Naive thymus-derived CD8-positive, alpha-beta T cell (primary cell): ENCODE measurements at regions not wholly inside any gene's neighbourhood (a gene's known extent, or its start where the extent isn't known, plus 50 kb on each side); places are given as distances from the start of the nearest gene placed in this dataset.
A peak's percentile ranks its signal among the peaks of the same experiment; 100 is the strongest.
"Not testable (repeated sequence)": the region's sequence is repeated elsewhere in the genome, so short reads cannot be mapped to it uniquely, and the experiment has no call there.

Experiments used
- ATAC-seq, 2 donors: fragments of 150-1000 bp; cut with Tn5 transposase in 1 of 2; sonication (Bioruptor Pico), chemical (Tn5 transposase) in 1 of 2; 1 replicate in 1 of 2; 2 replicates in 1 of 2; pipeline ENCODE4 v1.10.0; 2021; ENCODE audit warnings: mild to moderate bottlenecking in 2 of 2, moderate library complexity in 2 of 2
- POLR2A ChIA-PET: fragments of 350-600 bp; sonication (Branson Sonifier 250); formaldehyde crosslinking; loops from one replicate; lab custom pipeline; 2021; ENCODE audit warnings: antibody characterized with exemption; lab: Charles Lee
- DNase-seq, 10 donors: peaks; one replicate each; pipeline versions ENCODE4 v3.0.0 to v3.0.0-alpha.2; 2020 to 2022
- H3K27ac Mint-ChIP-seq, 10 donors: one replicate each; pipeline ENCODE4 v1.8.0; 2020 to 2022; ENCODE audit warnings: mild to moderate bottlenecking in 10 of 10, mixed read lengths in 10 of 10, moderate library complexity in 4 of 10, inconsistent platforms in 1 of 10
- H3K27me3 Mint-ChIP-seq, 5 donors: one replicate each; pipeline ENCODE4 v1.8.0; 2021 to 2022; ENCODE audit warnings: mixed read lengths in 5 of 5
- H3K36me3 Mint-ChIP-seq, 3 donors: one replicate each; pipeline ENCODE4 v1.8.0; 2020 to 2022; ENCODE audit warnings: mixed read lengths in 3 of 3, mild to moderate bottlenecking in 2 of 3, inconsistent platforms in 1 of 3
- H3K4me1 Mint-ChIP-seq, 4 donors: one replicate each; pipeline ENCODE4 v1.8.0; 2021 to 2022; ENCODE audit warnings: mixed read lengths in 4 of 4
- H3K4me3 Mint-ChIP-seq, 10 donors: one replicate each; pipeline ENCODE4 v1.8.0; 2020 to 2022; ENCODE audit warnings: mild to moderate bottlenecking in 10 of 10, mixed read lengths in 10 of 10, moderate library complexity in 6 of 10, inconsistent platforms in 1 of 10
- H3K9me3 Mint-ChIP-seq, 9 donors: one replicate each; pipeline ENCODE4 v1.8.0; 2020 to 2022; ENCODE audit warnings: mixed read lengths in 9 of 9, mild to moderate bottlenecking in 3 of 9, inconsistent platforms in 1 of 9, moderate library complexity in 1 of 9

DNA sequence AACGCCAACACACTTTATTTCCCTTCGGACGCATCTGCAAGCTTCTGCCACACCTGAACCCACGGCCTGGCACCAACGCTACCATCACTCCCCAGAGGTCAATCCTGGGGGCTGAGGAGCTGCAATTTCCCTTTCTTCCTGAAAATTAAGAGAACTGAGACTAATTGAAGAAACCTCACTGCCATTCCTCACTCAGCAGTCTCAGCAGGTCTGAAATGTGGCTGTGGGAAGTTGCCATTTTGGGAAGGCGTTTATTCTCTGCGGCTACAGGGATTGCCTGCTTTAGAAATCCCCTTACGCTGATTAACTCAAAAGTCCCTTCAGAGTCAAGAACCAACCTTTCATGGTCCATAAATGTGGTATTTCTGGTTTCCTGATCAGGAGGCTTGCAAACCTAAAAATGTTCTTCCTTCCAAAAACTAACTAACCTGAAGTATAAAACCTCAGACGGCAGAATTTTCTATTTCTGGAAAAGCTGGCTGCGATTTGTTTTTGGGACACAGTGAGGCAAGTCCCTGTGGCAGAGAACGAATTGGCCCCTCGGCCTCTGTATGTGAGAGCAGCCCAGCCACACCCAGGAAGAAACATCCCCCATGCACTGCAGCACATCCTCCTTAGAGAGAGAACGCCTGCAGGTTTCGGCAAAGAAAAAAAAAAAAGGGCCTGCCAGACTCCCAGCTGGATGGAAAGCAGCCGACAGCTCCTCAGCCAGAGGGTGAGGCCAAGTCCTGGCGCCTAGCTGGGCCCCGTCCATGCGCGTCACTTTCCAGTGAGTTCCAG, 5404.8 kb upstream of the TPTE start:
- H3K27ac Mint-ChIP-seq, H3K9me3 Mint-ChIP-seq, H3K27me3 Mint-ChIP-seq, DNase-seq, H3K4me1 Mint-ChIP-seq, H3K36me3 Mint-ChIP-seq, H3K4me3 Mint-ChIP-seq, POLR2A ChIA-PET: not testable (repeated sequence)
- peak; percentile 28 to 43 for ATAC-seq

GRCh38 chr21:5117135-5117534, 5404.2 kb upstream of the TPTE start:
- DNase-seq = not testable (repeated sequence)

GRCh38 chr21:5117666-5118295, 5403.6 kb upstream of the TPTE start:
- Mint-ChIP-seq H3K4me3 (peak overlapping the region in 2 of 10 donors; percentile 46 to 48), H3K27ac (peak overlapping the region in 4 of 10 donors; percentile 66 to 91 (median 84))
- H3K4me1 Mint-ChIP-seq, H3K27me3 Mint-ChIP-seq, POLR2A ChIA-PET, H3K36me3 Mint-ChIP-seq, H3K9me3 Mint-ChIP-seq: not testable (repeated sequence)
- peak in 2 of 10 donors; percentile 30 to 60 for DNase-seq
- ATAC-seq = peak; percentile 9 to 31

More at GRCh38 chr21:5117135-5117534, 5404.2 kb upstream of the TPTE start:
- H3K27me3 Mint-ChIP-seq, H3K4me3 Mint-ChIP-seq, H3K4me1 Mint-ChIP-seq, ATAC-seq, POLR2A ChIA-PET, H3K27ac Mint-ChIP-seq, H3K9me3 Mint-ChIP-seq, H3K36me3 Mint-ChIP-seq: not testable (repeated sequence)

DNA sequence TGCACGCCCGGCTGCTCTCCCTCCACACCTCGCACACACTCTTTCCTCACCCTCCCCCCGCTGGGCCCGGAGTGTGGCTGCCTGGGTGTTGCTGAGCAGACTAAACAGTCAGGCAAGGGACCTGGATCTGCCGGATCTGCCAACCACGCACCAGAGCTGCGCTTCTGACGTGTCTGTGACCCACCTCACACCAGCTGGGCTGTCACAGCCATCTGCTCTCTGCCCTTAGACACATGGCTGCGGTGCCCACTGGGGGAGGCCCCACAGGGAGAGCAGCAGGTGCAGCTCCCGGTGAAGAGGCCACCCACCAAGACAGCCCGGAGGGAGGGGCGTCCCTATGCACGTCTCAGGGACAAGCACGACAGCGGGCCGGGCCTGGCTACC, 5403.1 kb upstream of the TPTE start:
- H3K4me1 Mint-ChIP-seq, H3K27me3 Mint-ChIP-seq, H3K36me3 Mint-ChIP-seq, H3K9me3 Mint-ChIP-seq, H3K4me3 Mint-ChIP-seq, POLR2A ChIA-PET, H3K27ac Mint-ChIP-seq: not testable (repeated sequence)
- peak in 9 of 10 donors; percentile 18 to 77 (median 54) for DNase-seq
- peak; percentile 51 to 78 for ATAC-seq

- peak overlapping the region in 1 of 10 donors; percentile 21 for H3K27ac Mint-ChIP-seq
- H3K4me1 Mint-ChIP-seq, ATAC-seq, H3K9me3 Mint-ChIP-seq, H3K36me3 Mint-ChIP-seq, H3K27me3 Mint-ChIP-seq, H3K4me3 Mint-ChIP-seq, POLR2A ChIA-PET: not testable (repeated sequence)
- peak in 1 of 10 donors; percentile 30 for DNase-seq
Observed at GRCh38 chr21:5119179-5119578, 5402.2 kb upstream of the TPTE start.

- POLR2A ChIA-PET, H3K9me3 Mint-ChIP-seq, H3K4me3 Mint-ChIP-seq, H3K36me3 Mint-ChIP-seq, H3K27me3 Mint-ChIP-seq, ATAC-seq, H3K4me1 Mint-ChIP-seq, H3K27ac Mint-ChIP-seq: not testable (repeated sequence)
- peak in 1 of 10 donors; percentile 23 for DNase-seq
Observed at GRCh38 chr21:5121399-5121798, 5400.0 kb upstream of the TPTE start.

GRCh38 chr21:5121849-5122248, 5399.5 kb upstream of the TPTE start:
- peak in 1 of 2 donors; percentile 33 for ATAC-seq
- POLR2A ChIA-PET, H3K4me3 Mint-ChIP-seq, DNase-seq, H3K9me3 Mint-ChIP-seq, H3K27me3 Mint-ChIP-seq, H3K36me3 Mint-ChIP-seq, H3K4me1 Mint-ChIP-seq: not testable (repeated sequence)
- peak overlapping the region in 2 of 10 donors; percentile 76 to 85 for H3K27ac Mint-ChIP-seq

GRCh38 chr21:5123655-5124054, 5397.7 kb upstream of the TPTE start:
- H3K27me3 Mint-ChIP-seq, POLR2A ChIA-PET, H3K4me3 Mint-ChIP-seq, H3K27ac Mint-ChIP-seq, H3K36me3 Mint-ChIP-seq, H3K4me1 Mint-ChIP-seq, H3K9me3 Mint-ChIP-seq: not testable (repeated sequence)
- ATAC-seq = peak; percentile 40 to 42
- peak; percentile 48 to 81 (median 60) for DNase-seq

DNA sequence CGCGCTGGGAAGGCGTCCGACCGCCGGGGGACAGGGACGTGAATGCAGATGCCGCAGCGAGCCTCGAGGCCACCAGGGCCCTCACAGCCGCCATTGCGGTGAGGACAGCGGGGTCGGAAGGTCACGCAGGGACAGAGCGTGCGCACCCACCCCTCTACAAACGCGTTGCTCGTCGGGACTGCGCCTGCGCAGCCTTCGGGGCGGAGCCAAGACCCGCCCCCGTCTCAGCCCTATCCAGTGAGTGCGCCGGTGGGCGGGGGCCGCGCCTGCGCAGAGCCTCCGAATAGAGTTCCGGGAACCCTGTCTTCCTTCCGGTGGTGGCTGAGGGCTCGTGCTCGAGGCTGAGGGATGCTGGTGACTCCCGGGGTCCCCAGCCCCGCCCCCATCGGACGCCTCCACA, 5393.1 kb upstream of the TPTE start:
- peak overlapping the region in 4 of 10 donors; percentile 33 to 78 (median 57) for H3K27ac Mint-ChIP-seq
- not testable (repeated sequence) for H3K9me3 Mint-ChIP-seq

DNA sequence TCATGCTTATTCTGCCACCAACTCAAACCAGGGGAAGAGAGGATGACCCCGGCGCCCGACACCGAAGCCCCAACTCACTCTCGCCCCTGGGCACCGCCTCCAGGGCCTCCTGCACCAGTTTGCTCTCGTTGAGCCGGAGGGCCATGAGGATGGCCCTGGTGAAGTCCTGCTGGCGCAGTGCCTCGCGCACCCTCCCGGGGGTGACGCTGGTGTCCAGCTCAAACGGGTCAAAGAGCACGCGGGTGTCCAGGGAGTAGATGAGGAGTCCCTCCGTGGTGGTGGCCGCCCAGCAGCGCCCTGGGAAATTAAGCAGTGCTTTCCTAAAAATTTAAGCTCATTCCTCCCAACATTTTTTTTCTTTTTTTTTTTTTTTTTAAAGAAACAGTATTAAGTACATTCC, 5387.6 kb upstream of the TPTE start:
- DNase-seq, H3K27ac Mint-ChIP-seq, H3K9me3 Mint-ChIP-seq, ATAC-seq, H3K4me3 Mint-ChIP-seq, POLR2A ChIA-PET, H3K4me1 Mint-ChIP-seq, H3K27me3 Mint-ChIP-seq, H3K36me3 Mint-ChIP-seq: not testable (repeated sequence)

More for the DNA sequence above, 5393.1 kb upstream of the TPTE start:
- ATAC-seq = peak; percentile 91 to 96
- peak overlapping the region in 9 of 10 donors; percentile 36 to 78 (median 48) for H3K4me3 Mint-ChIP-seq
- POLR2A ChIA-PET, H3K4me1 Mint-ChIP-seq, H3K36me3 Mint-ChIP-seq, H3K27me3 Mint-ChIP-seq: not testable (repeated sequence)
- DNase-seq = peak; percentile 88 to 99 (median 97)

GRCh38 chr21:5136406-5136805, 5385.0 kb upstream of the TPTE start:
- H3K27me3 Mint-ChIP-seq, H3K4me3 Mint-ChIP-seq, H3K27ac Mint-ChIP-seq, DNase-seq, POLR2A ChIA-PET, H3K9me3 Mint-ChIP-seq, H3K36me3 Mint-ChIP-seq, H3K4me1 Mint-ChIP-seq, ATAC-seq: not testable (repeated sequence)

DNA sequence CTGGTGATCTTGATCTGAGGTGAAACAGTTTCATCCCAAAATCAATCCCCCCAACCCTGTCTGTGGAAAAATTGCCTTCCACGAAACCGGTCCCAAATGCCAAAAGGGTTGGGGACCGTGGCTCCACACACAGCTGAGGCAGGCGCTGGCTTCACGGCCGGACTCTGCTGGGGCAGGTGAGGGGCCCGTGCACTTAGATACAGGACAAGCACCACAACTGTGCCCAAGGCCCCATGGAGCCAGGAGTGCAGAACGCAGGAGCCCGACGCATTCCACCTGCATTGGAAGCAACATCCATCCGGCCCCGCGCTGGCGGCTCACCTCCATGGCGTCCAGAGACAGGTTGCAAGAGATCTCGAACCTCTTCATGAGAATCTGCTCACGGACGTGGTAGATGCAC, 5384.4 kb upstream of the TPTE start:
- H3K4me1 Mint-ChIP-seq, H3K4me3 Mint-ChIP-seq, H3K9me3 Mint-ChIP-seq, H3K36me3 Mint-ChIP-seq, H3K27me3 Mint-ChIP-seq, H3K27ac Mint-ChIP-seq, DNase-seq, ATAC-seq, POLR2A ChIA-PET: not testable (repeated sequence)

- not testable (repeated sequence) for H3K4me3 Mint-ChIP-seq, H3K27me3 Mint-ChIP-seq, DNase-seq
Observed at GRCh38 chr21:5138687-5139086, 5382.7 kb upstream of the TPTE start.

More at GRCh38 chr21:5138687-5139086, 5382.7 kb upstream of the TPTE start:
- POLR2A ChIA-PET, H3K27ac Mint-ChIP-seq, H3K9me3 Mint-ChIP-seq, H3K4me1 Mint-ChIP-seq, H3K36me3 Mint-ChIP-seq, ATAC-seq: not testable (repeated sequence)
